PFSK-1 (cell line): ENCODE measurements at regions not wholly inside any gene's neighbourhood (a gene's known extent, or its start where the extent isn't known, plus 50 kb on each side); places are given as distances from the start of the nearest gene placed in this dataset.

Source experiments
- FOXP2 ChIP-seq: optimal IDR thresholded peaks from 2 replicates; pipeline ENCODE3; 2011; ENCODE audit warnings: borderline replicate concordance, control low read depth, inconsistent platforms; ENCODE audit not compliant: insufficient read depth; ENCODE audit errors: extremely low read length, extremely low read depth
- POLR2AphosphoS5 ChIP-seq: IDR thresholded peaks from 2 replicates; pipeline ENCODE4 v1.6.1; 2012; ENCODE audit warnings: low read depth, mild to moderate bottlenecking, control low read depth, low read length, moderate library complexity
- REST ChIP-seq, 2 experiments: IDR thresholded peaks; 2 replicates each; pipeline versions ENCODE4 v1.6.1 to v1.8.0; 2011 to 2012; ENCODE audit warnings: low read depth in 2 of 2, low read length in 2 of 2, control low read depth in 1 of 2, inconsistent platforms in 1 of 2, mild to moderate bottlenecking in 1 of 2, moderate library complexity in 1 of 2; ENCODE audit not compliant: insufficient read depth in 1 of 2
- SIN3A ChIP-seq: IDR thresholded peaks from 2 replicates; pipeline ENCODE4 v1.6.1; 2012; ENCODE audit warnings: mild to moderate bottlenecking, low read length, moderate library complexity, borderline replicate concordance; ENCODE audit not compliant: insufficient read depth
- TAF1 ChIP-seq: IDR thresholded peaks from 2 replicates; pipeline ENCODE4 v1.6.1; 2012; ENCODE audit warnings: low read length, control low read depth, borderline replicate concordance; ENCODE audit not compliant: insufficient read depth

GRCh38 chr18:28718696-28719095 is 541.8 kb upstream of the CDH2 start:
- no peak for TF ChIP-seq TAF1
- no peak for TF ChIP-seq REST (IDR thresholded peaks at IDR 0.05; ENCODE audit: insufficient read depth in 1 of 2, low read depth in 2 of 2, low read length in 2 of 2)
- no peak for TF ChIP-seq FOXP2
- no peak for TF ChIP-seq SIN3A
- TF ChIP-seq POLR2AphosphoS5, result no peak

- TF ChIP-seq SIN3A (no peak), POLR2AphosphoS5 (no peak), REST (IDR thresholded peaks at IDR 0.05; ENCODE audit: insufficient read depth in 1 of 2, low read depth in 2 of 2, low read length in 2 of 2) (no peak), FOXP2 (no peak), TAF1 (no peak)
Measured at GRCh38 chr18:28716338-28716737, 539.4 kb upstream of the CDH2 start.

- TF ChIP-seq SIN3A, result no peak
- TF ChIP-seq FOXP2, result no peak
- no peak for TF ChIP-seq TAF1
- TF ChIP-seq POLR2AphosphoS5, result no peak
- TF ChIP-seq REST (IDR thresholded peaks at IDR 0.05; ENCODE audit: insufficient read depth in 1 of 2, low read depth in 2 of 2, low read length in 2 of 2), result no peak
Measured at GRCh38 chr18:28715206-28715605, 538.3 kb upstream of the CDH2 start.

GRCh38 chr18:28714498-28714897 is 537.6 kb upstream of the CDH2 start:
- no peak for TF ChIP-seq POLR2AphosphoS5
- TF ChIP-seq FOXP2, result no peak
- TF ChIP-seq REST (IDR thresholded peaks at IDR 0.05; ENCODE audit: insufficient read depth in 1 of 2, low read depth in 2 of 2, low read length in 2 of 2), result no peak
- no peak for TF ChIP-seq TAF1
- TF ChIP-seq SIN3A, result no peak

GRCh38 chr18:28712796-28713425 is 536.0 kb upstream of the CDH2 start:
- TF ChIP-seq REST (IDR thresholded peaks at IDR 0.05; ENCODE audit: insufficient read depth in 1 of 2, low read depth in 2 of 2, low read length in 2 of 2) (no peak), POLR2AphosphoS5 (no peak), TAF1 (no peak), FOXP2 (no peak), SIN3A (no peak)
